Right kidney (tissue), 1 donor: ENCODE measurements at regions not wholly inside any gene's neighbourhood (a gene's known extent, or its start where the extent isn't known, plus 50 kb on each side); places are given as distances from the start of the nearest gene placed in this dataset.
A peak's percentile ranks its signal among the peaks of the same experiment; 100 is the strongest.
"Not testable (repeated sequence)": the region's sequence is repeated elsewhere in the genome, so short reads cannot be mapped to it uniquely, and the experiment has no call there.

Experiments
- DNase-seq: peaks from one replicate; pipeline ENCODE4 v3.0.0-alpha.2; 2016

DNA sequence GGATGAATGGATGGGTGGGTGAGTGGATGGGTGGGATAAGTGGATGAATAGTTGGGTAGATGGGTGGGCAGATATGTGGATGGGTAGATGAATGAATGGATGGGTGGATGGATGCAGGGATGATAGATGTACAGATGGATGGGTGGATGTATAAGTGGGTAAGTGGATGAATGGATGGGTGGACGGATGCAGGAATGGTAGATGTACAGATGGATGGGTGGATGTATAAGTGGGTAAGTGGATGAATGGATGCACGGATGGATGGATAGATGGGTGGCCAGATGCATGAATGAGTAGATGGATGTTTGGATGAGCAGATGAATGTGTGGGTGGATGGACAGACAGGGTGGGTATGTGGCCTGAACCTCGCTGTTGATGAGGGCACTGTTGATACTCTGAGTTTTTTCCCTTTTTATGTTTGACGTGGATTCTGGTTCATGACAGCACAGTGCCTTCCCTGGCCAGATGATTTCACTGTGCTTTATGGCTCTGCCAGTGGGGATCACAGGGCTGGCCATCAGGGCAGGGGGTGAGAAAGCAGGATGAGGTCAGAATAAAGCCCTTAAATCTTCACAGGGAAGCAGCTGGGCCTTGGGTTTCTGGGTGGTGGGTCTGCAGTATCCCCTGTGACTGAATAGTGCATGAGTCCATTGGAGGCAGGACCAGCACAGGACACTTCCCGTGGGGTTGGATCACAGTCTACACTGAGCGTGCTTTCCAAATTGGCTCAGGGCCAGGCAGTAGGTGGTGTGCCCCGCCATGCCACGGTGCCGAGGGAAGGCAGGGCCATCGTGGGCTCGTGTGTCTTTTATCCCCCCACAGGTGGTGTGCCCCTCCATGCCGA is 213.2 kb downstream of the BANP start:
- not testable (repeated sequence) for DNase-seq

GRCh38 chr16:88165040-88165544 is 213.9 kb downstream of the BANP start:
- not testable (repeated sequence) for DNase-seq

- DNase-seq = not testable (repeated sequence)
Measured at GRCh38 chr16:88165683-88166082, 214.4 kb downstream of the BANP start.

DNA sequence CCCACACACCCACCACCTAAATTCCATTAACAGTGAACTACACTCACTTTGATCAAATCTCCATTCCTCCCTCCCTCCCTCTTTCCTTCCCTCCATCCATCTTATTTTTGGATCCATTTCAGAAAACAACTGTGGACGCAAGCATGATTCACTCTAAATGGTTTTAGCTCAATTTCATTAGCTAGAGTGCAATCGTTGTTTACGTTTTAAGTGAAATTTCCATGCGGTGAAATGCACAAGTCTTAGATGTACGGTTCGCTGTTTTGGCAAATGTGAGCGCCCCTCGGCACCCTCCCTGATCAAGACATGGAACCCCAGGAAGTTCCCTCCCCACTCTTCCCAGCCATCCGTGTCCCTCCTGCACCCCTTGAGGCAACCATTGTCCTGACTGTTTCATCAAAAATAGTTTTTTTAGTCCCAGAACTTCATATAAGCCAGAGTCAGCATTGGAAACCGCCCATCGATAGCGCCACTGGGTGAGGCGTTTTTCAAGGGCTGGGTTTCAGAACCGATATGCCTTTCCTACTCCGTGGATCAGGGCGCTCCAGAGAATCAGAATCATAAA is 215.1 kb downstream of the BANP start:
- not testable (repeated sequence) for DNase-seq

GRCh38 chr16:88167798-88168556 is 214.8 kb upstream of the ZNF469 start:
- not testable (repeated sequence) for DNase-seq

GRCh38 chr16:88168557-88168949 is 214.2 kb upstream of the ZNF469 start:
- DNase-seq = not testable (repeated sequence)

DNA sequence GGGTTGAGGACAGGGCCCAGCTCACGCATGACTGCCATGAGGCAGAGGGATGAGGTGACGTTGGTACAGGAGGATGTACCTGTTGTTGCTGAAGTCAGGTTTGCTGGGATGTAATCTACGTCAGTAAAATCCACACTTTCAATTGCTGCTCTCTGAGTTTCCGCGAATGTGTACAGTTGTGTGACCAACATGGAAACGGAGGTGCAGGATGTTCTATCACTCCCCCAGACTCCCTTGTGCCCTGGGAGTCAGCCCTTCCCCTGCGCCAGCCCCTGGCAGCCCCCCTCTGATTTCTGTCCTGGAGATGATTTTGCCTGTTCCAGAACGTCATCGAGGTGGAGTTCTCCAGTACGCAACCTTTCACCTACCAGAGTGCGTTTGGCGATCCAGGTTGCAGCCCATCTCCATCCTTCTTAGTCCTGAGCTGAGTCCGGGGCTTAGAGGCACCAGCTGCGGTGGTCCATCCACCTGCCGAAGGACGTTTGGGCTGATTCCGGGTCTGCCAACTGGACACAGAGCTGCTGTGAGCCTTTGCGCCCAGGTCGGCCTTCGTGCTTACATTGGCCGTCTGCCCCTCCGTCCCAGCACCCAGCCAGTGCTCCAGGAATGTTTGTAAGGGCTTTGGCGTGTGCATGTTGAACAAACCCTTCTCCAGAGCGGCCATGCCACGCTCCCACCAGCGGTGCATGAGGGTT is 213.5 kb upstream of the ZNF469 start:
- DNase-seq = not testable (repeated sequence)

DNA sequence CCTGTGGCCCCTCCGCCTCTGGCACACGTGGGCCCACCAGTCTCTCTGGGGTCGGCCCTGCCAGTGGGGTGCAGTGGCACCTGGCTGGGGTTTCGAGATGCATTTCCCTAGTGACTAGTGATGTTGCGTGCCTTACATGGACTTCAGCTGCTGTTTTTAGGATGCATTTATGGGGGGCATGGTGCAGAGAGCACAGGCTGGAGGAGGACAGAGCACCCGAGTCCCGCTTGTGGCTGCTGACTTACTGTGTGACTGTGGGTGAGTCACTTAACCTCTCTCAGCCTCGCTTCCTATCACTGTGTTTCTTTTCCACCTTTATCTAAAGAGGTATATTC is 213.0 kb upstream of the ZNF469 start:
- not testable (repeated sequence) for DNase-seq

- DNase-seq = no peak
Measured at GRCh38 chr16:88170528-88170991, 212.2 kb upstream of the ZNF469 start.

DNA sequence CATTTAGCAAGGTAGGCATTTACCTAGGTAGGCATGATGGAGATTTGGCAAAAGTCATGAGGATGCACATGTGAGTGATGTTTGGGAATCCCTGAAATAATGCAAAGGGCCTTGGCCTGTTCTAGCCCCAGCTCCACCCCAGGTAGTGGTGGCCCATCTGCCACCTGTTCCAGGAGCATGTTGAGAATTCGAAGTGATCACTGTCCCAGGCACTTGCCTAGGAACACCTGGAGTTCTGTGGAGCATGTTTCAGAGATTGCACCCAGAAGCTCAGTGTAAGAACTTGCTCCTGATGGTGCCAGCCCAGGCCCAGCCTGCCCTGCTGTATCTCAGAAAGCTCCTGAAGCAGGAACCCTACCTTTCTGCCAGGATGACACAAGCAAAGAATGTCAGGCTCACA is 211.6 kb upstream of the ZNF469 start:
- DNase-seq = not testable (repeated sequence)

GRCh38 chr16:88176184-88176583 is 206.6 kb upstream of the ZNF469 start:
- not testable (repeated sequence) for DNase-seq

DNA sequence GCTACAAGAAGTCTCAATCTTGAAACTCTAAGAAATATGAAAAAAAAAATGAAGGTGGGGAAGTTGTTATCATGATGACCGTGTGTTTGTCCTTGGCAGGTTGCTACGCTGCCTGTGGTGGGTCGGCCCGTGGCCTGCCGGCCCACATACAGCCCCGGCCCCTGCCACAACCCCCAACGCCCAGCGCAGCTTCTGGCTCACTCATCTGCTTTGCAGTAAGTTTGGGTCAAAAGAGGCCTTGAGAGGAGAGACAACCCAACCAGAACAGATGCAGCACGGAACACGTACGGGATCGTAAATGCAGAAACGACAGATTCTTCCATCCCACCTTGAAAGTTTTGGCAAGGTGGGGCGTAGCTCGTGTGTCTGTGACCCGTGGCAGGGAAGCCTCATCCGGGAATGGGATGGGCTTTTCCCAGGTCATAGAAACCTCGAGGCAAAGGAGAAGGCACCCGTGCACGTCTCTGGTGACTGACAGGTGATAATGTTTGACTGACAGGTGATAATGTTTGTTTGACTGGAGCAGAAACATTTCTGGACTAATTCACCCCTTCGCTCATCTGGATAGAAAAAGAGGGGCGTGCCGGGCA is 206.1 kb upstream of the ZNF469 start:
- not testable (repeated sequence) for DNase-seq

- not testable (repeated sequence) for DNase-seq
Measured at GRCh38 chr16:88178251-88178650, 204.5 kb upstream of the ZNF469 start.

DNA sequence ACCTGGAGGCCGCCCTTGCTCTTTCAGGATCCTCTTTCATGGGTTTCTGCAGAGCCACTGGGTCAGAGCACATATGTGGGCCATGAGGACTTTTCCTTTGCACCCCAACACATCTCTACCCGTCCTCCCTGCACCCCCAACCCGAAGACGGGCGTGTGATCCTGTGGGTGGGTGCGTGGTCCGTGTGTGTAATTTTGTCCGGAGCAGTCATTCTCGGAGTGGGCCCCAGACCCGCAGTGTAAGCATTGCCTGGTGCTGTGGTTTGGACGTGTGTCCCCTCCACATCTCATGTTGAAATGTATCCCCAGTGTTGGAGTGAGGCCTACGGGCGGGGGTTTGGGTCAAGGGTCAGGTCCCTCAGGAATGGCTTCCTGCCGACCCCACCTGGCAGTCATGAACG is 203.9 kb upstream of the ZNF469 start:
- not testable (repeated sequence) for DNase-seq

GRCh38 chr16:88182967-88183881 is 199.5 kb upstream of the ZNF469 start:
- not testable (repeated sequence) for DNase-seq

GRCh38 chr16:88184053-88184452 is 198.7 kb upstream of the ZNF469 start:
- DNase-seq = not testable (repeated sequence)

DNA sequence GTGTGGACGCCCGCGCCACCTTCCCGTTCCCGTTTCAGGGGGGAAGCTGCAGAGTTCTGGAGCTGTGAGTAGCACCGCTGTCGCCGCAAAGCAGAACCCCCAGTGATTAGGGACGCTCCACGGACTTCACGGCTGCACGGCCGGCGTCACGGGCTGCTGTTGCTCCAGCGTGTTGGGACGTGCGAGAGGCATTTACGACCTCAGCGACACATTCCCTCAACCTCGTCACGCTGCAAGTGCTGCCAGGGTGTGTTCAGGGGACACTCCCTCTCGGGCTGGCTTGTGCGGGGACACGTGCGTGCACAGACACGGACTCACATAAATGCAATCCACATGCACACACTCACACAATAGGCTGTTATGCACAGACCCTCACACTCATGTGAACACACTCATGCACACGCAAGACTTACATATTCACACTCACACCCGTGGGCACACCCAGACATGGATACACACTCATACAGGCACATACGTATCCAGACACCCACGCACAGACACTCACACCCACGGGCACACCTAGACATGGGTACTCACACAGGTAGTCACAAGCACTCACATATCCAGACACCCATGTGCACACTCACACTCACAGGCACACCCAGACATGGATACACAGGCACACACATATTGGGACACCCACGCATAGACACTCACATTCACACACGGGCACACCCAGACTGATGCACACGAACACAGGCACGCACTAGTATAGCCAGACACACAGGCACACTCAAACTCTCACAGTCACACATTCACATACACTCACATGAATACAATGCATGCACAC is 198.0 kb upstream of the ZNF469 start:
- DNase-seq = not testable (repeated sequence)

- DNase-seq = not testable (repeated sequence)
Measured at GRCh38 chr16:88185406-88185805, 197.4 kb upstream of the ZNF469 start.

- peak; percentile 31 for DNase-seq
Measured at GRCh38 chr16:88185976-88186888, 196.5 kb upstream of the ZNF469 start.
